ENCODE measurements at regions not wholly inside any gene's neighbourhood (a gene's known extent, or its start where the extent isn't known, plus 50 kb on each side); places are given as distances from the start of the nearest gene placed in this dataset.

DNA sequence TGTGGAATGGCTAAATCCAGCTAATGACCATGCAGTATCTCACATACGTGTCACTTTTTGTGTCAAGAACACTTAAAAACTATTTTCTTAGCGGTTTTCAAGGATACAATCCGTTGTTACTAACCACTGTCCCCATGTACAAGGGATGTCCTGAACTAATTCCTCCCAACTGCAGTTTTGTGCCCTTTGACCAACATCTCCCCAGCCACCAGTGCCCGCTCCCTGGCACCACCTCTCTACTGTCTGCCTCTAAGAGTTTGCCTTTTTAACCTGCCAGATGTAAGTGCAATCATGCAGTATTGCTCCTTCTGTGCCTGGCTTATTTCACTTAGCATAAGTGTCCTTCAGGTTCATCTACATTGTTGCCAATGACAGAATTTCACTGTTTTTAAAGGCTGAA, 315.7 kb downstream of the TMEM121 start:
- no peak for DNase-seq (ENCODE audit: low read depth in 2 of 2)

DNA sequence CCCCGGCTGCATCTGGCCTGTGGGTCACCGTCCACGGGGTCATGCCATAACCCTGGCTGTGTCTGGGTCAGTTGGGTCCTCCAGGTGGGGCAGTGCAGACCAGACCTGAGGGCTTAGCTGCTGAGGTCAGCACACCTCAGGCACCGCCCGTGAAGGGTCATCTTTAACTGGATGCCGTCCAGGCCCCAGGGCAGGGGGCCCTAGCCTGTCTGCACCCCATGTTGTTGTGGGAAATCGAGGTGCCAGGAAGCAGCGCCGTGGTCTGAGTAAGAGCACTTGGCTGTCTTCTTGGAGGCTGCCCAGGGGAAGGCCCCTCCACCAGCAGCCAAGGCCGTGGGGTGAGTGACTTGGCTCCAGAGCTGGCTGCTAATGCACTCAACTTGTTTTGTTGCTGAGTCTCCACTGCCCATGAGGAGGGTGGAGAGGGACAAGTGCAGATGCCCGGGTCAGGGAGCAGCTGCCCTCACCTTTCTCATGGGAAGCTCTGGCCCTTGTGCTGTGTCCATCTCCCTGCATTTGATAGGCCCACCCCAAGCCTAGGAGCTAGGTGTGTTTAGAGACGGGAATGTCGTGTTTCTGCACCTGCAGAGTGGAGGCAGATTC, 317.2 kb downstream of the TMEM121 start:
- DNase-seq (ENCODE audit: low read depth in 2 of 2) = no peak

DNA sequence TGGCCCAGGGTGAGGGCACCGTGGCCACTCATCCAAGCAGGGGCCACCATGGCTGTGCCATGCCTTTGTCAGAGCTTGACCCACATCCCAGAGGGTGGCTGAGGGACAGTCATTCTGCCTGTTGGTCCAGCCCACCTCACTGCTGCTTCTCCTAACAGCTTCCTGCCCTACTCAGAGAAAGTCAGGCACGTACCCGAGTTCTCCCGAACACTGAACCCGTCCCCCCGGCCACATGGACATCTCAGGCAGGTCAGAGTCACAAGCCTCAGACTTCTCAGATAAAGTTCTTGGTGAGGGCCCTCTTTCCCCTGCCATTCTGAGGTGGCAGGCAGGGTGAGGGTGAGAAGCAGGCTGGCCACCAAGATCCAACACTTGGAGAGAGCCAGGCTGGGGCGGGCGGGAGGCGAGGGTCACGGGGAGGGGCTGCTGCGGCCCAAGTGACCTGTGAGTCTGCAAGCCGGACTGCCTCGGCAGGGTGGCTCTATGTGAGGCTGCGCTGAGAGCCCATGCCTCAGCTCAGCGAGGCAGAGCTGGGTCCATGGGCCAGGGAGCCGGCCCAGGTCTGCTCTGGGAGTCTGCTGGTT, 317.8 kb downstream of the TMEM121 start:
- DNase-seq (ENCODE audit: low read depth in 2 of 2) = no peak

DNA sequence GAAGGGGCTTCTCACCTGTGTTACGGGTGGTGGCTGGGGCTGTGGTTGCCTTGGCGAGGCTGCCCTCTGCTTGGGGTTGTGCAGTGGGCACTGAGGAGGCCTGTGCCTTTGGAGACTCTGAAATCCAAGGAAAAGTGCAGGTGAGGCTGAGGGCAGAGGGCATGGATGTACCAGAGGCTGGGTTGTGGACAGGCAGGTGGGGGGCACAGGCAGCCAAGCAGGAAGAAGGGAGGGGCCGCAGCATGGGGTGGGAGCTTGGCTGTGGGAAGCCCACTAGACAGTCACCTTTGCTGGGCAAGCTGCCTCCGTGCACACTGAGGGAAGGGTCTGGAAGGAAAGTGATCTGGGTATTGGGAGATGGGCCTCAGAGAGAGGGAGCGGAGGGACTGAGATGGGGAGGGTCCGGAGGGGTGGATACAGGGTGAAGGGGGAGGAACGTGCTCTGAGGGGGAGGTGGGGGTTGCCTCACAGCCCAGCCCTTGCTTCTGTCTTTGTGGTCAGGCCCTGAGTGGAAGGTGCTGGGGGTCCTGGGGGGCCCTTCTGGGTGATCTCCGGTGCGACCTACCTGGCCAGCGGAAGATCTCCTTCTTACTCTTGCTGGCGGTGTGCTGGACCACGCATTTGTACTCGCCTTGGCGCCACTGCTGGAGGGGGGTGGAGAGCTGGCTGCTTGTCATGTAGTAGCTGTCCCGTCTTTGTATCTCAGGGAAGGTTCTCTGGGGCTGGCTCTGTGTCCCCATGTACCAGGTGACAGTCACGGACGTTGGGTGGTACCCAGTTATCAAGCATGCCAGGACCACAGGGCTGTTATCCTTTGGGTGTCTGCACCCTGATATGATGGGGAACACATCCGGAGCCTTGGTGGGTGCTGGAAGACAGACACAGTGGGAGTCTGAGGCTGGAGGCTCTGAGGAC, 318.7 kb downstream of the TMEM121 start:
- no peak for DNase-seq (ENCODE audit: low read depth in 2 of 2)

- no peak for DNase-seq (ENCODE audit: low read depth in 2 of 2)
Observed at GRCh38 chr14:105845725-105846309, 319.4 kb downstream of the TMEM121 start.

DNA sequence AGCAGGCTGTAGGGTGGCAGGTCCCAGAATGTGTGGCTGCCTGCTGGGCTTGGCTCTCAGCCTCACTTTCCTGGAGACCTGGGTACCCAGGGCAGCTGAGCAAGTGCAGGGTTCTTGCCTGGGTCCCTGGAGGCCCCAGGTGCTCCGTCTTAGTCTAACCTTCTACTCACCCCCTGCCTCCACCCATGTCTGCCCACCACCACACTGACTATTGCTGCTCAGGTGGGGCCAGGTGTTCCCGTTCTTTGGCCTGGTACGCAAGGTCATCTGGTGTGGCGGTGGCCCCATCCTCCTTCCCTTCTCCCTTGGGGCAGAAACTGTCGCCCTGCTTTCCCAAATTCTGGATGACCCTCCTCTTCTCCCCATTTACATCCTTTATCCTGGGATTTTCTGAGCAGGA, 319.9 kb downstream of the TMEM121 start:
- DNase-seq (ENCODE audit: low read depth in 2 of 2) = no peak

DNA sequence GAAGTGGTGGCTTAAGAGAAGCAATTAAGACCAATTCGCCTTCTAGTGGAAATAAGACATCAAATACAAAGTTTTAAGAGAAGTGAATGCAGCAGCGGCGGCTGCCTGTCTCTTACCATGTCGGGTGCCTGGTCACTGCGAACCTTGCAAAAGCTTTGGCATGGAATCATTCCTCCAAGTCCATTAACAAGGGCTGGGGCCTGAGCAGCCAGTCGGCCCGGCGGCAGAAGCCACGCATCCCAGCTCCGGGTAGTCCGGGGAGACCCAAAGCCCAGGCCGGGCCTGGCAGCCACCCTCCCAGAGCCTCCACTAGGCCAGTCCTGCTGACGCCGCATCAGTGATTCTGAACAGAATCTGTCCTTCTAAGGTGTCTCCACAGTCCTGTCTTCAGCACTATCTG, 321.0 kb downstream of the TMEM121 start:
- DNase-seq (ENCODE audit: low read depth in 2 of 2) = no peak

DNA sequence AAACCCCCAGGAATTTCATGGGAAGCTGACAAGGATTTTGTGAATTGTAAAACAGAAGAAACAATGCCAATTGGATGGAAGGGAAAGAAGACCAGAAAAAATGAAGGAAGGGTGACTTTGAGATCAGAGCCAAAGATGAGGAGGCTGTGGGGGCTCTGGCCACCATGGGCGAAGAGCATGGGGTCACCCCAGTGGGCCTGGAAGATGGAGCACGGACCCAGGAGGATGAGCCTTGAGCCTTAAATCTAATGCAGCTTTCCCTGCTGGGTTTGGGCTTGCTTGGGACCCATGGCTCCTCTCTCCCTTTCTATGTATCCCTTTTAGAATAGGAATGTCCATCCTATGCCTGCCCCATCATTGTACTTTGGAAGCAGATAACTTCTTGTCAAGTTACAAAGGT, 322.2 kb downstream of the TMEM121 start:
- no peak for DNase-seq (ENCODE audit: low read depth in 2 of 2)

DNA sequence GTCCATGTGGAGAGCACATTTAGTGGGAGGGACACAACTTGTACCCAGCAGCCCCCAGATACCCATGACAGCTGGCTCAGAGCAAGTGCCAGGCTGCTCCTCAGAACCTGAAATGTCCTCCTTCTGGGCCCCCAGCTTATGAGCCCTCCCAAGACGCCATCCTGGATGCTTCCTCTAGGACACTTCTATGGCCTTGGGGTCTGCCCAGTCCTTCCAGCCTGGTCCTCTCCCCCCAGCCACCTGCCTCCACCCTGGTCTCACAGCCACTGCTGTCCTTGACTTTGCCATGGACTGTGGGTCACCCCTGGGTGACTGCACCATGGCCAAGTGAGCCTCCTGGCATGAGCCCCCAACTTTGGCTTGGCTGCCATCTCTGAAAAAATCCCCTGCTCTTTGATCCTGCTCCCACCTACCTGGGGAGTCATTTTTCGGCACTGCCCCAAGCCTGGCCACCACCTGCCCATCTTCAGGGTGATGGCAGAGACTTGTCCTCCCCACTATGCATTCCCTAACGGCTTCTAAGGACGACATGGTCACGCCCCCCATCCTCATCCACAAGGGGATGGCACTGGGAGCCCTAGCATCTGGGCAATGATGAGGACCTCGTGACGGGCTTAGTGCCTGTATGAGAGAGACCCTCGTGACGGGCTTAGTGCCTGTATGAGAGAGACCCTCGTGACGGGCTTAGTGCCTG, 323.7 kb downstream of the TMEM121 start:
- DNase-seq (ENCODE audit: low read depth in 2 of 2) = no peak

GRCh38 chr14:105850853-105851581, 324.6 kb downstream of the TMEM121 start:
- DNase-seq (ENCODE audit: low read depth in 2 of 2) = no peak

- DNase-seq (ENCODE audit: low read depth in 2 of 2) = no peak
Observed at GRCh38 chr14:105851716-105852377, 325.5 kb downstream of the TMEM121 start.

GRCh38 chr14:105852378-105853088, 326.1 kb downstream of the TMEM121 start:
- DNase-seq (ENCODE audit: low read depth in 2 of 2) = no peak

DNA sequence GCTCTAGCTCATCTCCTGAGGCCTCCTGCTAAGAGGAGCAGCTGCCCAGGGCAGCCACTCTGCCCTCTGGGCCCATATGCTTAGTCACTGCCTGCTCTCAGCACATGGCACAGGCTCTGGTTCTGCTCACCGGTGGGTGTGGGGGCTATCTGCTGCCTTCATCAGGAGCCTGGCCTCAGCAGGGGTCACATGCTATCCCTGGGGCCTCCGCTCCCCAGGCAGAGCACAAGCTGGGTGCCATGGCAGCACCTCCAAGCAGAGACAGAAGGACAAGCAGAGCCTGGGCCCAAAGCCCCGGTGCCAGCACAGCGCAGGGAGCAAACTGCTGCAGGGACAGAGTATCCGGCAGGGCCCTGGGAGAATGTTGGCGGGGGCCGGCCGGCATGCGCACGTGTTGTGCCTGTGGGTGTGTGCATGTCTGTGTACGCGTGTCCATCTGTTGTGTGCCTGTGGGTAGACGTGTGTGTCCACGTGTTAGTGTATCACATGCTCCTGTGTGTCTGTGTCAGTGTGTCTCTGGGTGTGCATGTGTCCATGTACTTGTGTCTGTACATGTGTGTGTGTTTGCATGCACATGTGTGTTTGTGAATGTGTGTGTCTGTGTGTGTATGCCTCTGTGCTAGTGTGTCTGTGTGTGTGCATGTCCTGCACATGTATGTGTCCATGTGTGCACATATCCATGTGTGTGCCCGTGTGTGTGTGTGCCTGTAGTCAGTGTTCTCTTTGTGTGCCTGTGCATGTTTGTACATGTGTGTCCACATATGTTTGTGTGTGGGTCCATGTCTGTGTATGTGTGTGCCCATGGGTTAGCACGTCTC, 326.9 kb downstream of the TMEM121 start:
- DNase-seq (ENCODE audit: low read depth in 2 of 2) = no peak

DNA sequence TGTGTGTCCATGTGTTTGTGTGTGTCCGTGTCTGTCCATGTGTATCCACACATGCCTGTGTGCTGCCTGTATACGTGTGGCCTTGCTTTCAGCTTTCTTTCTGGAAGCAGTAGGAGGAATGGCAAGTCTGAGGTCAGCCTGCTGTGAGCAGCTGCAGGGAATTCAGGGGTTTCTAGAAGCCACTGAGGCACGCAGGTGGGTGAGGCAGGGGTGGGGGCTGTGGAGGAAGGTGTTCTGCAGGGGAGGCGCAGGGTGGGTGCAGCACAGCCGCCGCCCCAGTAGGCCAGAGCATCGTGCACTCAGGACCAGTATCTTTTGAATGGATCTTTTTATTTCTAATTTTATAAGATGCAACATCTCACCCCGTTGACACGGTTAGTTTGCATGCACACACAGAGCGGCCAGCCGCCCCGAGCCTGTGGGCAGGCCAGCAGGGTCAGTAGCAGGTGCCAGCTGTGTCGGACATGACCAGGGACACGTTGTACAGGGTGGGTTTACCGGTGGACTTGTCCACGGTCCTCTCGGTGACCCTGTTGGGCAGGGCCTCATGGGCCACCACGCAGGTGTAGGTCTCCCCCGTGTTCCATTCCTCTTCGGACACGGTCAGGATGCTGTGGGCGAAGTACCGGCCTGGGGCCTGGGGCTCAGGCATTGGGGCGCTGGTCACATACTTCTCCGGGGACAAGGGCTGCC, 327.7 kb downstream of the TMEM121 start:
- DNase-seq (ENCODE audit: low read depth in 2 of 2) = no peak

DNA sequence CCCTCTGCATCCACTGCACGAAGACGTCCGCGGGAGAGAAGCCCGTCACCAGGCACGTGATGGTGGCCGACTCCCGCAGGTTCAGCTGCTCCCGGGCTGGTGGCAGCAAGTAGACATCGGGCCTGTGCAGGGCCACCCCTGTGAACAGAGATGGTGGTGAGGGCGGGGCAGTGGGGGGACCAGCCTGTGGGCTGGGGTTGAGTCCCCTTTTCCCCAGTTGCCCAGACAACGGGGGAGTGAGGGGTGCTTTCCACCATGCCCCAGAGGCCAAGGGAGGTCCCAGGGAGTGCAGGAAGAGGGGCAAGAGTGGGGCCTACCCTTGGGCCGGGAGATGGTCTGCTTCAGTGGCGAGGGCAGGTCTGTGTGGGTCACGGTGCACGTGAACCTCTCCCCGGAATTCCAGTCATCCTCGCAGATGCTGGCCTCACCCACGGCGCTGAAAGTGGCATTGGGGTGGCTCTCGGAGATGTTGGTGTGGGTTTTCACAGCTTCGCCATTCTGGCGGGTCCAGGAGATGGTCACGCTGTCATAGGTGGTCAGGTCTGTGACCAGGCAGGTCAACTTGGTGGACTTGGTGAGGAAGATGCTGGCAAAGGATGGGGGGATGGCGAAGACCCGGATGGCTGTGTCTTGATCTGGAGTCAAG, 328.3 kb downstream of the TMEM121 start:
- no peak for DNase-seq (ENCODE audit: low read depth in 2 of 2)

- DNase-seq (ENCODE audit: low read depth in 2 of 2) = no peak
Observed at GRCh38 chr14:105855246-105855892, 329.0 kb downstream of the TMEM121 start.

DNA sequence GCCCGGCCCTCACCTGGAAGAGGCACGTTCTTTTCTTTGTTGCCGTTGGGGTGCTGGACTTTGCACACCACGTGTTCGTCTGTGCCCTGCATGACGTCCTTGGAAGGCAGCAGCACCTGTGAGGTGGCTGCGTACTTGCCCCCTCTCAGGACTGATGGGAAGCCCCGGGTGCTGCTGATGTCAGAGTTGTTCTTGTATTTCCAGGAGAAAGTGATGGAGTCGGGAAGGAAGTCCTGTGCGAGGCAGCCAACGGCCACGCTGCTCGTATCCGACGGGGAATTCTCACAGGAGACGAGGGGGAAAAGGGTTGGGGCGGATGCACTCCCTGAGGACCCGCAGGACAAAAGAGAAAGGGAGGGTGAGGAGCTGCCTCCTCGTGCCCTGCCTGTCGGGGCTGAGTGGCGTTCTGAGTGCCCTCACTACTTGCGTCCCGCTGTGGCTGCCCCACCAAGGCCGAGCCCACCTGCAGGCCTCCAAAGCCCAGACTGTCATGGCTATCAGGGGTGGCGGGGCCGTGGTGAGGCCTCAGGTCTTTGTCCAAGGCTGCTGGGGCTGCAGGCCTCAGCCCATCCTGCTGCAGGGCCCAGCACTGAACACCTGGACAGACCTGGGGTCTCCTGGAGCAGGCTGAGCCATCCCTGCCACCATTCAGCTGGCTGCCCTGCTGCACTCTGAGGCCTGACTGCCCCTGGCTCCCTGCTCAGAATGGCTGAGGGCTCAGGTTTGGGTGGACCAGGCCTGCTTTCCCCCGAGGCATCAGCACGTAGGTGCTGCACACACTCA, 329.7 kb downstream of the TMEM121 start:
- no peak for DNase-seq (ENCODE audit: low read depth in 2 of 2)
